ENCODE measurements at regions not wholly inside any gene's neighbourhood (a gene's known extent, or its start where the extent isn't known, plus 50 kb on each side); places are given as distances from the start of the nearest gene placed in this dataset.
A peak's percentile ranks its signal among the peaks of the same experiment; 100 is the strongest.

DNA sequence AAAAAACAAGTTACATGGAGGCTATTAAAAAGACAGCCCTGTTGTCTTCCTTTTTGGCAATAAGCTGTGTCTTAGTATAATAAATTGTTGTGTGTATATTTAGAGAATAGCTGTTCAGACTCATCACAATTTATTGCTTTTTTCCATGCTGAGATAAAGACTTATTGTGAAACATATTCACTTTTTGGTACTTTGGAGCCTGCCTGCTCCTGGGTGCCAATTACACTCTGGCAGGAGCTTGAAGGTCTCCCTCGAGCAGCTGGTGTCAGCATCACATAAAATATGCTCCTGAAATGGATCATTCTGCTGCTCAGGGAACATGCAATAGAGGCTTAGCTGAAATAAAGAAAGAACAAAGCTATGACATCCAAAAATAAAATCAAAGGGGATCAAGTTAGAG lies 211.6 kb upstream of the DKK2 start:
- H3K4me3 Mint-ChIP-seq, result no peak overlapping the region
- TF ChIP-seq, protein P1, sequence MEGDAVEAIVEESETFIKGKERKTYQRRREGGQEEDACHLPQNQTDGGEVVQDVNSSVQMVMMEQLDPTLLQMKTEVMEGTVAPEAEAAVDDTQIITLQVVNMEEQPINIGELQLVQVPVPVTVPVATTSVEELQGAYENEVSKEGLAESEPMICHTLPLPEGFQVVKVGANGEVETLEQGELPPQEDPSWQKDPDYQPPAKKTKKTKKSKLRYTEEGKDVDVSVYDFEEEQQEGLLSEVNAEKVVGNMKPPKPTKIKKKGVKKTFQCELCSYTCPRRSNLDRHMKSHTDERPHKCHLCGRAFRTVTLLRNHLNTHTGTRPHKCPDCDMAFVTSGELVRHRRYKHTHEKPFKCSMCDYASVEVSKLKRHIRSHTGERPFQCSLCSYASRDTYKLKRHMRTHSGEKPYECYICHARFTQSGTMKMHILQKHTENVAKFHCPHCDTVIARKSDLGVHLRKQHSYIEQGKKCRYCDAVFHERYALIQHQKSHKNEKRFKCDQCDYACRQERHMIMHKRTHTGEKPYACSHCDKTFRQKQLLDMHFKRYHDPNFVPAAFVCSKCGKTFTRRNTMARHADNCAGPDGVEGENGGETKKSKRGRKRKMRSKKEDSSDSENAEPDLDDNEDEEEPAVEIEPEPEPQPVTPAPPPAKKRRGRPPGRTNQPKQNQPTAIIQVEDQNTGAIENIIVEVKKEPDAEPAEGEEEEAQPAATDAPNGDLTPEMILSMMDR (IDR thresholded peaks at IDR 0.05; ENCODE audit: unreplicated experiment in 3 of 3), result no peak
- no peaks in the 10 kb centered on the region for H3K9me3 Mint-ChIP-seq
- H3K27ac Mint-ChIP-seq, result peak overlapping the region; percentile 38 to 82 (median 74)
- no peaks in the 10 kb centered on the region for H3K36me3 Mint-ChIP-seq (ENCODE audit: low read depth)
- H3K4me1 Mint-ChIP-seq, result peaks cover 47% of the 10 kb centered on the region
- no peaks in the 10 kb centered on the region for H3K27me3 Mint-ChIP-seq (ENCODE audit: low read depth)

GRCh38 chr4:107246761-107247160 lies 210.6 kb upstream of the DKK2 start:
- no peaks in the 10 kb centered on the region for H3K27me3 Mint-ChIP-seq (ENCODE audit: low read depth)
- no peaks in the 10 kb centered on the region for H3K9me3 Mint-ChIP-seq
- peaks cover 46% of the 10 kb centered on the region for H3K4me1 Mint-ChIP-seq
- H3K27ac Mint-ChIP-seq, result peak overlapping the region in 1 of 3 experiments; percentile 82
- no peaks in the 10 kb centered on the region for H3K36me3 Mint-ChIP-seq (ENCODE audit: low read depth)
- H3K4me3 Mint-ChIP-seq, result no peak overlapping the region
- TF ChIP-seq, protein P1 (IDR thresholded peaks at IDR 0.05; ENCODE audit: unreplicated experiment in 3 of 3), result no peak

DNA sequence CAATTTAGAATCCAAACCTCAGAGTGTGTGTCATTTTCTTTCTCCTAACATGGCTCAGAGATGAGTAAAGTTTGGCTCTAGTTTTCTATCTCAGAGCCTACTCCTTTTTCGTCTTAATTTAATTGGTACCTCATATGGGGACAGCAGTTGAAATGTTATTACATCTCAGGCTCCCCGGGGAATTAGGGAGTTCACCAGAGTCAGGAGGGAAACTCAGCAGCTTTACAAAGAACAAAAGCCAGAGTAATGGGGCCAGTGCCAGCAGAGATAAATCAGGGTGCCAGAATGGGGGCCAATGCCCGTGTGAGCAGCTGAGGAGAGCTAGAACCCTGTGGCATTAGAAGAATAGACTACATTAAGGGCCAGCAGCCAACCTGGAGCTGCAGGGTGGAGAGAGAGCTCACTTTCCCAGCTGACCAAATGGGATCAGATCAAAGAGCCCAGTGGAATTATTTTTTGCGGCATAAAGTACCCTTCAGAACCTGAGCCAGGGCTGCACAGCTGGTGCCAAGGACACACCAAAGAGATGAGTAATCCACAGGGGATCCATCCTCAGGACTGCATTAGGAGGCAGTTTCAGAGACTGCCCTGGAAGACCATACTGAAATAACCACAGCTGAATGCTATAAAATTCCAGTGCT lies 207.1 kb upstream of the DKK2 start:
- Mint-ChIP-seq H3K36me3 (ENCODE audit: low read depth) (no peaks in the 10 kb centered on the region), H3K27ac (peak overlapping the region; percentile 10 to 52 (median 19)), H3K4me3 (peak overlapping the region in 1 of 3 experiments; percentile 24), H3K4me1 (peaks cover 40% of the 10 kb centered on the region), H3K9me3 (no peaks in the 10 kb centered on the region), H3K27me3 (ENCODE audit: low read depth) (no peaks in the 10 kb centered on the region)
- TF ChIP-seq, protein P1 (IDR thresholded peaks at IDR 0.05; ENCODE audit: unreplicated experiment in 3 of 3), result no peak

- Mint-ChIP-seq H3K9me3 (no peaks in the 10 kb centered on the region), H3K27ac (no peak overlapping the region), H3K4me1 (no peaks in the 10 kb centered on the region), H3K4me3 (no peak overlapping the region), H3K27me3 (ENCODE audit: low read depth) (peaks cover 4% of the 10 kb centered on the region), H3K36me3 (ENCODE audit: low read depth) (no peaks in the 10 kb centered on the region)
- TF ChIP-seq, protein P1 (IDR thresholded peaks at IDR 0.05; ENCODE audit: unreplicated experiment in 3 of 3), result no peak
Observed at GRCh38 chr4:107220976-107221375, 184.9 kb upstream of the DKK2 start.

DNA sequence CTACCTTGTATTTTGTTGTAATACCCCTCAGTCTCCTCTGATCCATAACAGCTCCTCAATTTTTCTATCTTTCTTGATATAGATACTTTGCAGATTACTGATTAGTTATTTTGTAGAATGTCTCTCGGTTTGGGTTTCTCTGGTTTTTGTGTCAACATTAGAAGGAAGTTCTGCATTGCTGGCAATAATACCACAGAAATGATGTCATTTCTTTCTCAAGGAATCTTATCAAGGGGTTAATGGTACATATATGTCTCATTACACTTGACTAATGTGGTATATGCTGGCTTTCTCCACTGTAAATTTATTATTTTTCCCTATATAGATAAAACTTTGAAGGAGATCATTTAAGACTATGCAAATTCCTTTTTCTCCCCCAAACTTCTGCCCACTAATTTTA lies 183.6 kb upstream of the DKK2 start:
- no peaks in the 10 kb centered on the region for H3K4me1 Mint-ChIP-seq
- no peaks in the 10 kb centered on the region for H3K9me3 Mint-ChIP-seq
- TF ChIP-seq, protein P1 (IDR thresholded peaks at IDR 0.05; ENCODE audit: unreplicated experiment in 3 of 3), result no peak
- no peaks in the 10 kb centered on the region for H3K36me3 Mint-ChIP-seq (ENCODE audit: low read depth)
- H3K27me3 Mint-ChIP-seq (ENCODE audit: low read depth), result peaks cover 4% of the 10 kb centered on the region
- no peak overlapping the region for H3K27ac Mint-ChIP-seq
- no peak overlapping the region for H3K4me3 Mint-ChIP-seq

- H3K9me3 Mint-ChIP-seq, result no peaks in the 10 kb centered on the region
- H3K4me3 Mint-ChIP-seq, result no peak overlapping the region
- peaks cover 4% of the 10 kb centered on the region for H3K27me3 Mint-ChIP-seq (ENCODE audit: low read depth)
- H3K36me3 Mint-ChIP-seq (ENCODE audit: low read depth), result no peaks in the 10 kb centered on the region
- TF ChIP-seq, protein P1 (IDR thresholded peaks at IDR 0.05; ENCODE audit: unreplicated experiment in 3 of 3), result no peak
- no peak overlapping the region for H3K27ac Mint-ChIP-seq
- H3K4me1 Mint-ChIP-seq, result no peaks in the 10 kb centered on the region
Observed at GRCh38 chr4:107216379-107216778, 180.3 kb upstream of the DKK2 start.
